ENCODE measurements at regions not wholly inside any gene's neighbourhood (a gene's known extent, or its start where the extent isn't known, plus 50 kb on each side); places are given as distances from the start of the nearest gene placed in this dataset.

- no peak for TF ChIP-seq CTCF (IDR thresholded peaks at IDR 0.05; ENCODE audit: insufficient read depth, low read length, poor library complexity, severe bottlenecking)
- DNase-seq (ENCODE audit: low read depth), result no peak
- no peaks in the 10 kb centered on the region for H3K36me3 ChIP-seq (ENCODE audit: control insufficient read depth, insufficient read depth, low read length)
- peaks cover 9% of the 10 kb centered on the region for H3K27me3 ChIP-seq (ENCODE audit: control insufficient read depth, insufficient read depth, low read length)
- no peak overlapping the region for H3K4me3 ChIP-seq (ENCODE audit: low read depth, low read length)
These were observed 72.8 kb upstream of the PITX1 start for GRCh38 chr5:135106610-135107471.

GRCh38 chr5:135106136-135106535, 72.1 kb upstream of the PITX1 start:
- Histone ChIP-seq H3K27me3 (ENCODE audit: control insufficient read depth, insufficient read depth, low read length) (peaks cover 7% of the 10 kb centered on the region), H3K4me3 (ENCODE audit: low read depth, low read length) (no peak overlapping the region), H3K36me3 (ENCODE audit: control insufficient read depth, insufficient read depth, low read length) (no peaks in the 10 kb centered on the region)
- DNase-seq (ENCODE audit: low read depth), result no peak
- TF ChIP-seq CTCF (IDR thresholded peaks at IDR 0.05; ENCODE audit: insufficient read depth, low read length, poor library complexity, severe bottlenecking), result no peak

GRCh38 chr5:135105105-135105484, 71.1 kb upstream of the PITX1 start:
- H3K36me3 ChIP-seq (ENCODE audit: control insufficient read depth, insufficient read depth, low read length), result no peaks in the 10 kb centered on the region
- DNase-seq (ENCODE audit: low read depth), result no peak
- H3K27me3 ChIP-seq (ENCODE audit: control insufficient read depth, insufficient read depth, low read length), result peaks cover 7% of the 10 kb centered on the region
- no peak for TF ChIP-seq CTCF (IDR thresholded peaks at IDR 0.05; ENCODE audit: insufficient read depth, low read length, poor library complexity, severe bottlenecking)
- H3K4me3 ChIP-seq (ENCODE audit: low read depth, low read length), result no peak overlapping the region

GRCh38 chr5:135103575-135103853, 69.5 kb upstream of the PITX1 start:
- no peaks in the 10 kb centered on the region for H3K36me3 ChIP-seq (ENCODE audit: control insufficient read depth, insufficient read depth, low read length)
- no peak for DNase-seq (ENCODE audit: low read depth)
- H3K27me3 ChIP-seq (ENCODE audit: control insufficient read depth, insufficient read depth, low read length), result peaks cover 7% of the 10 kb centered on the region
- H3K4me3 ChIP-seq (ENCODE audit: low read depth, low read length), result no peak overlapping the region
- TF ChIP-seq CTCF (IDR thresholded peaks at IDR 0.05; ENCODE audit: insufficient read depth, low read length, poor library complexity, severe bottlenecking), result no peak

GRCh38 chr5:135102716-135103574, 68.9 kb upstream of the PITX1 start:
- TF ChIP-seq CTCF (IDR thresholded peaks at IDR 0.05; ENCODE audit: insufficient read depth, low read length, poor library complexity, severe bottlenecking), result no peak
- Histone ChIP-seq H3K36me3 (ENCODE audit: control insufficient read depth, insufficient read depth, low read length) (no peaks in the 10 kb centered on the region), H3K27me3 (ENCODE audit: control insufficient read depth, insufficient read depth, low read length) (peaks cover 5% of the 10 kb centered on the region), H3K4me3 (ENCODE audit: low read depth, low read length) (no peak overlapping the region)
- no peak for DNase-seq (ENCODE audit: low read depth)
